Loucy (cell line): ENCODE measurements at regions not wholly inside any gene's neighbourhood (a gene's known extent, or its start where the extent isn't known, plus 50 kb on each side); places are given as distances from the start of the nearest gene placed in this dataset.

Experiments used
- CTCF ChIP-seq: fragments of 200-600 bp; sonication (generic); conservative IDR thresholded peaks from 2 replicates; pipeline ENCODE4 v1.5.1; 2014; ENCODE audit warnings: mild to moderate bottlenecking, antibody characterized with exemption, low read length
- EZH2phosphoT487 ChIP-seq: fragments of 200-600 bp; IDR thresholded peaks from 2 replicates; pipeline ENCODE4 v1.6.1; 2018; ENCODE audit warnings: antibody characterized with exemption, mild to moderate bottlenecking, moderate library complexity, borderline replicate concordance

GRCh38 chr5:166505544-166505943 is 1785.9 kb upstream of the WWC1 start:
- TF ChIP-seq CTCF (no peak), EZH2phosphoT487 (no peak)
